HG03159 (cell line): ENCODE measurements at regions not wholly inside any gene's neighbourhood (a gene's known extent, or its start where the extent isn't known, plus 50 kb on each side); places are given as distances from the start of the nearest gene placed in this dataset.

ENCODE experiments used
- ATAC-seq: cut with Tn5 transposase; IDR thresholded peaks from one replicate; pipeline ENCODE4 v1.9.1; 2021; ENCODE audit warnings: mild to moderate bottlenecking, moderate library complexity; ENCODE audit not compliant: unreplicated experiment

DNA sequence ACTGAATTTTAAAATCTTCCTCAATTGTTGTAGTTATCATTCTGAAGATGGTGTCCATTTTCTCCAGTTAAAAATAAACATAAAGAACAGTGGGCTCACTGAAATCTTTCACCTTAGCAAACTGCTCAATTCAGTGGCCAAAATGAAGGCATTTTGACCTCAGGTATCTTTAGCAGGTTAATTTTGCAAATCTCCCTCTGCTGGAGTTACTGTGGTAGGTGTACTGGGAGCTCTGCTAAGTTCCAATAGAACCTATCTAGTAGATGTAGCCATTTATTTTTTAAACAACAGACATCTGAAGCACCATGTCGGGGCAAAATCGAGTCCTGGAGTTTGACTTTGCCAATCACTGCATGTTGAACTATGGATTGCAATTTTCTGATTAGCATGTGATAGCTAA, 177.1 kb downstream of the IRS1 start:
- ATAC-seq: no peak

DNA sequence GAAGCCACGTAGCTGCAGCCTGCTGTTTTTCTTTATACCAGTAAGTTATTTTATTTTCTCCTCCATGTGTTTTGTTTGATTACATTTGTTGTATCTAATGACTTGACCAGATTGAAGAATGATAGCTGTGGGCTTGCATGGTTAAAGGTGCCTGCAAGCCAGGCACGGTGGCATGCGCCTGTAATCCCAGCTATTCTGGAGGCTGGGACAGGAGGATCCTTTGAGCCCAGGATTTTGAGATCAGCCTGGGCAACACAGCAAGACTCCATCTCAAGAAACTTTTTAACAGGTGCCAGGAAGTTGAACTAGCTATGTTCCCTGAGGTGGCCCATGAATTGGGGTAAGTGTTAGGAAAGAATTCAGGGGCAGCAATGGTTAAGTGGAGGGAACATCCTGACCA, 179.4 kb downstream of the IRS1 start:
- ATAC-seq: no peak

DNA sequence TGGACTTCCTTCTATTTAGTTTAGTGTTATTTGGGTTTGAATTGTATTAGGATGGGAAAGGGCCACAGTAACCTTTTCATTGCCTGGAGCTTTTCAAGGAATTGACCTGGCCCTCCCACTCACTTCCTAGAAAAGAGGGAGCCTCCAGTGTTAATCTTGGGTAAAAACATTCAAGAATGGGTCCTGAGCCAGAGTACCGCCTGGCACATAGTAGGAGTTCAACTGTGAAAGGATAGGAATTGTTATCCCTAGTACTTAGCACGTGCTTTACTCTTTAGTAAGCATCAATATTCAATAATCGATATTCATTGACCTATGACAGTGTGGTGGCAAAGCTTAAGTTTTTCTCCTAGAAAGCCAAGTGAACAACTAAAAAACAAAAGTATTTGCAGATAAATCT, 179.9 kb downstream of the IRS1 start:
- ATAC-seq: no peak

DNA sequence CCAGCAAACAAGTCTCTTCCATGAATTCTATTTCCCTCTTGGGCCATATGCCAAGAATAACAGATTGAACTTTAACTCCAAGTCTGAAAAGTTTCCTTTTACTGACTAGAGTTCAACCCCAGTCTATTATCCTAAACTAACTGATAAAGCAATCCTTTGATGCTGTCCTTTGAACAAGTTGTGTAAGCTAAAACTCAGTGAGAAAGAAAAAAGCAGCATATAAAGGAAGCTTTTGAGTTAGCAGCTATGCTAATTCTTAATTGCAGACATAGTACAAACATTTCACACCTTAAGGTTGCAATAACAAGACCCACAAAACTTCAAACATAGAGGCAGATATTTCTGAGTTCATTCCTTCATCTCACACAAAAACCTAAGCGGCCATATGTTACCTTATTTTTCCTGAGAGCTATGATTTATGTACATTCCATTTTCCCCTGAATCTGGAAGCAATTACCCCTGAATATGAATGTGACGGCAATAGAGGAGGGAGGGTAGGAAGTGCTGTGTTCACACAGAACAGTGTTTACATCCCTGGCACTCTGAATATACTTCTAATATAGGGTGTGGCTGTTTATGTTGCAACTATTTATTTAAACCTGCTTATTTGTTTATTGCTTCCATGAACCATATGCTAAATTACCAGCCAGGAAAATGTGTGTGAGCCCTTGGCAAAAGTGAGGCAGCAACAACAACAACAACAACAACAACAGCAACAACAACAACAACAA, 180.6 kb downstream of the IRS1 start:
- ATAC-seq: no peak

DNA sequence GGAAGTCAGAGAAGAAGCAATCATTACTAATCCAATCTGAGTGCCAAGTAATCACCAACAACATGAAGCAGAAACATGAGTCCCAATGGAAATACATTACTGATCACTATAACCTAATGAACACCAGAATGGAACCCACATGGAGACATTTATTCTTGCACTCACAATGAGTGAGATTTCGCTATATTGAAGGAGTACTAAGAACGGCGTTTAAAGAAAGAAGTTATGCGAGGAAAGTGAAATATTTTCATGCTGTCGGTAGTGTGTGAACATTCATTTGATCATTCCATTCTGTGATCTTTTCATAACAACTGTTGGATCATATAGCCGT, 181.1 kb downstream of the IRS1 start:
- ATAC-seq: no peak

DNA sequence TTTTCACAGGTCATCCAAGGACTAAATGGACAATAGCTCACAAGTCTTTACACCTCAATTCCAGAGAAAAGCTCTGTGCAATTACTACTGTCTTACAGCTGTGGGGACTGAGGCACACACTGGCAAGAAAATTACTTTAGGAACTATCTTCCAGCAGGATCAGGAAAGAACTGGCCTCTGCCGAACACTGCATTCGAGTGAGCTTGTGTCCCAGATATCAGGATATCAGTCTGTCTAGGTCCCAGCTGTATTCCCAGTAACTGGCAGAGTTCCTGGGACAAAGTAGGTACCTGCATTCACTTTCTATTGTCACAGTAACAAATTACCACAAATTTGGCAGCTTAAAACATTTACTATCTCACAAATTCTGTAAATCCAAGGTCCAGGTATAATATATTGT, 183.7 kb downstream of the IRS1 start:
- ATAC-seq: no peak

DNA sequence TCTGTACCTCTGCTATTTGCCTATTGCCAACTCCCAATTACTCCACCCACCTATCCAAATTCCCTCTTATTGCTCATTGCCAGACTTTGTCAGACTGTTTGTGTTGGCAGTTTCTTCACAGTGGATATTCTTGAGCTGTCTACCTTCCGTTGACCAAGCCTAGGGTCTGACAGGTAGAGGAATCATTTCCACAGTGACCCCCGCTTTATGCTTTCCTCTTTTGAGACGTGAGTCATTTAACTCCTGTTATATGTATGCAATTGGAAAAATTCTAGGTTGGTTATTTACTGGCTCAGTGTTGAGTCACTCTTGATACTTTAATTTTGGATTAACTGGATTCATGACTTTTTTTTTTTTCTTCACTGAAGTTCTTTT, 187.7 kb downstream of the IRS1 start:
- no peak for ATAC-seq

DNA sequence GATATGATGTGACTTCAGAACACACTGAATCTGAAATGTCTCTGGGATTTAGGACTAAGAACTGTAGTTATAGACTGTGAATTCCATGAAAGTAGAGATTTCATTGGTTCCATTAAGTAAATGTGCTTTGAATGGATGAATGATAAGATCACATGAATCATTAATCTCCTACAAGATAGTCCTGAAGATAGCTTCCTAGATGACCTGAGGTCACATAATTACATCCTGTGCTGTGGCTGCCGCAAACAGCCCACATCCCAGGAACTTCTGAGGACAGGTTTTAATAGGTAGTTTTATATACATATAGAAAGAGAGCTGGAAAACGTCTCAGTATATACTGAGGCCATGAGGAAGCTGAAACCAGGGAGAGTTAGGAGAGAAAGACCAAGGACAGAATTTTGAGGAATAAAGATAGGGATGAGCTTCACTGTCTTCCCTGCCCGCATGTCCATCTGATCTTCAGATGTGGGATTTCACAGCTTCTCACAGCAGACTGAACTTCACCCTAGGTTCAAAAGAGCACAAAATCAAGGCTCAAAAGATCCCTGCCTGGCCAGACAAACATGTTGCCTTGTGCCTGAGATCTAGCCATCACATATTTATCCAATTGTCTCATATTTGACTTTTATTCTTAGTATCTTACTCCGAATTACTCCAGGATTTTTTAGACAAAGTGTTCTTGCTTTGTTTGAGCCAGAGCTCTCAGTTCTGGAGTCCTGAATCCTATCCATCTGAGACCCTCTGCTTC, 188.2 kb downstream of the IRS1 start:
- ATAC-seq: no peak

DNA sequence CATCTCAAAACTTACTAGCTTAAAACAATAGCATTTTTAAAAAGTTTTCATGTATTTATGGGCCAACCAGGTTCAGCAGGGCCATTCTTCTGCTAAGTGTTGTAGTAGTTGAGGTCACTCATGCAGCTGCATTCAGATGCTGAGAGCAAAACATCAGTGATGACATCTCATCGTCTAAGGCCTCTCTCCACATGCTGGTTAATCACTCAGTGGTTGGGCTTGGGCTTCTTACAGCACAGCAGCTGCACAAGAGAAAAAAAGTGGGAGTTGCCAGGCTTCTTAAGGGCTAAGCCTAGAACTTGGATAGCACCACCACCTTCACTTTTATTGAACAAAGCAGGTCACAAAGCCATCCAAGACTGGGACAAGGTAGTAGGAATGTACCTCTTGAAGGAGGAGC, 190.3 kb downstream of the IRS1 start:
- ATAC-seq: no peak

DNA sequence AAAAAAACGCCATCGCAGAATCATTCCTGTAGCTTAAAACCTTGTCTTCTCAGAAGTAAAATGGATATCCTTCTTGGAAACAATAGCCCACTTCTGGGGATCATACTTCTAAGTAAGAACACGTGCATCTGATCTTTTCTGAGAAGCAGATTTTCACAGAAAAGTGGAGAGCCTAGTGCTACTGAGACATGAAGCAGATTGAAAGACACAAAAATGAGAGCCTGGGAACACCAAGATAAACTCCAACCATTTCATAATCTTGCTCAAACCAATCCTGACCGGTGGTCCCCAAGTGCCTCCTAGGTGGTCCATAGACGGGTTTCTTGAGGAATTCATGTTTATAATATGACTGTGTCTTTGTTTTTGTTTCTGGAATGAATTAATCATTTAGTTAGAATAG, 191.2 kb downstream of the IRS1 start:
- no peak for ATAC-seq

DNA sequence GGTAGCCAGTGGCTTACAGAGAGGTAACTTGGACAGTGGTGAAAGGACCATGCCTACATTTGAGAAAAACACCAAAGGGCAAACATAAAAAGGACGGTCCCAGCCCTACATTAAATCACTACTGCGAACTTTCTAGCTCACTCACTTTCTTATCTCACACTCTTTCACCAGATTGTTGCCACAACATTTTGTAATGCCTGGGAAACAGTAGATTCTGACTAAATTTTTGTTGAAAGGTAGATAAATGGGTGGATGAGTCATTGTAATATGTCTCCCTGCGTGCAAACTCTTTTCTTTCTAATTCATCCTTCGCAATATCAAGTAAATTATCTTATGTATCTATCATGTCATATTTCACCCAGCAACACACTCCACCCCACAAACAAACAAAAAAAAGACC, 192.2 kb downstream of the IRS1 start:
- no peak for ATAC-seq

DNA sequence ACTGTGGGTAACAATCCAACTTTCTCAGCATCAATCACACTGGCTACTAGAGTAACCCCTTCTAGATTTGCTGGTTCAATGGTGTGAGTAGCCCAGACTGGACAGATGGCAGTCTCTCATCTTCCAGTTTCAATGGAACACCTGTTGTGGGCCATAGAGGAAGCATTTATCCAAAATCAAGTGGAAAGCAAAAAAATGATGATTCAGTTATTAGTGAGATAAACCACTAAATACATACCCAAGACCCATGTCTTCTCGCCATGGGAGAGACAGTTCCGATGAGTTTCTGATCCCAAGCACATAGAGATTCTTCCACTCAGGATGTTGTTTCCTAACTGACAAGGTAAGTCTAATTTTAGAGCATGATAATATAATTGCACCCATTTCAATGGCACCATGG, 194.0 kb downstream of the IRS1 start:
- no peak for ATAC-seq

DNA sequence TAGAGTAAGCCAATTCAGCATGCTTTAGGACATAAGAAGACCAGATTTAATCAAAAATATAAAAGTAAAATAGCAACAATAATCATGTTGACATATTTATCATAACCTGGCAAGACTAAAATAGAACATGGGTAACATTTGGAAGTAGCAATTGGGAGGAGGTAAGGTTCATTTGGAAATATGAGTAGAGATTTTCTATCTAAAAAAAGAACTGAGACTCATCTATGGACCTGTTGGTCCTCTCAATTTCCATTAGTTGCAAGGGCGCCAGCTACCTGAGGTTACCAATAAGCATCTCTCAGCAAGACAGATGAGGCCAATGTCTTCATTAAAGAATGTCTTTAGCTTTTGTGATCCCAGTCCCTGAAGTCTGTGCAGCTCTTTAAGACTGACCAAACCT, 196.0 kb downstream of the IRS1 start:
- ATAC-seq: no peak

DNA sequence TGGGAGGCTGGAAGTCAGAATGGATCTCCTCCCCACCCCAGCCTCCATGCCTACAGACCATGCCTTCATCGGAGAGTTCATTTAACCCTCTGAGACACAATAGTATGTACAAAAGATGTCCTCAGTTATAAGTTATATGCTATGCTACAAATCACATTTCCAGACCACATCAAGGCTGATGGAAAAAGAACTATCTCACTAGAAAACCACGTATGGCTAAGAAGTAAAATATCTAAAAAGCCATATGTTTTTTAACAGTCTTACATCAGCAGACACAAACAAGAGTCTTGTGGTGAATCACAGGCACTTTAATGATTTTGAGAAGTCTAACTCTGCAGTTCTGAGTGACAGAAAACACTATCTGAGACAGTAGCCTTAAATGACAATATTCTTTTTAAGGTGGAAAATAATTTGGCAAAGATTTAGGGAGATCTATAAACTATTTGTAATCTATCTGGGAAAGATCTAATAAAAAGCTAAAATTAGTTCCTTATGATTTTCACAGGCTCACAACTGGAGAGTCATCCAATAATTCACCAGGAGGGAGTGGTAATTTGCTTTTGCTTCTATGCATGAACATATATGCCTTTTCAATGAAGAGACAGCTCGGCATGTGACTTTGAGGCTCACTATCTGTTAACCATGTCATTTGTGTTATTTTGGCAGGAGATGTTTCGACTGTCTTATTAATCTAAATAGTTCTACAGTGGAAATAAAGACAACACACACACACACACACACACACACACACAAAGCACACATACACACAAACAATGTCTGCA, 197.5 kb downstream of the IRS1 start:
- no peak for ATAC-seq

DNA sequence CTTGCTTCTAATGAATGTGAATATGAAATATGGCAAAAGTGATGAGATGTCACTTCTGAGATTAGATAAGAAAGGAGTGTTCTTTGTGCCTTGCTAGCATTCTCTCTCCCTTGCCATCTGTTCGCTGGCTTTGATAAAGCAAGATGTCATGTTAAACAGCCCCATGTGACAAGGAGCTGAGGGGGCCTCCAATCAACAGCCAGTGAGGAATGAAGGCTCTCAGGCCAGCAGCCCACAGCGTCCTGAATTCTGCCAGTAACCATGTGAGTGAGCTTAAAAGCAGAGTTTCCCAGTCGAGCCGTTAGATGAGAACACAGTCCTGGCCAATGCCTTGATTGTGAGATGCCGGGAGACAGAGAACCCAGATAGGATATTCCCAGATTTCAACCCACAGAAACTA, 198.8 kb downstream of the IRS1 start:
- ATAC-seq: no peak

DNA sequence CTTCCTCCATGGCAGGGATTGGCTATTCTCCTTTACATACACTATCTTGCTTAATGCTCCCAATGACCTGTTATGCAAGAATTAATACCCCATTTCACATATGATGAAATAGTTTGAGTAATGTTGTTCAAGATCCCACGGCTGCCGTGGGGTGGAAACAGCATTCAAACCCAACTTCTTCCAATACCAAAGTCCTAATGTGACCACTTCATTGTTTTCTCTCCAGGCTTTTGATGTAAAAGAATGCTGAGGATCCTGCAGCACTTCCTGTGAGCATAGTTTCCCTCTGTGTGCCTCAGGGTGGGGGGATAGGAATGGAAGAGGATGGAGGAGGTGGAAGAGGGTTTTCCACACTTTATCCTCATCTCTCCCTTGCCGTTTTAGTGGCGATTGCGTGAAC, 199.4 kb downstream of the IRS1 start:
- ATAC-seq: no peak

DNA sequence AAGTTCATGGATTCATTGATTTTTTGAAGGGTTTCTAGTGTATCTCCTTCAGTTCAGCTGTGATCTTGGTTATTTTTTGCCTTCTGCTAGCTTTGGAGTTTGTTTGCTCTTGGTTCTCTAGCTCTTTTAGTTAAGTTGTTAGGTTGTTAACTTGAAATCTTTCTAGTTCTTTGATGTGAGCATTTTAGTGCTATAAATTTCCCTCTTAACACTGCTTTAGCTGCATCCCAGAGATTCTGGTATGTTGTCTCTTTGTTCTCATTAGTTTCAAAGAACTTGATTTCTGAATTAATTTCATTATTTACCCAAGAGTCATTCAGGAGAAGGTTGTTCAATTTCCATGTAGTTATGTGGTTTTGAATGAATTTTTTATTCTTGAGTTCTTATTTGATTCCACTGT, 210.6 kb downstream of the IRS1 start:
- ATAC-seq: no peak

DNA sequence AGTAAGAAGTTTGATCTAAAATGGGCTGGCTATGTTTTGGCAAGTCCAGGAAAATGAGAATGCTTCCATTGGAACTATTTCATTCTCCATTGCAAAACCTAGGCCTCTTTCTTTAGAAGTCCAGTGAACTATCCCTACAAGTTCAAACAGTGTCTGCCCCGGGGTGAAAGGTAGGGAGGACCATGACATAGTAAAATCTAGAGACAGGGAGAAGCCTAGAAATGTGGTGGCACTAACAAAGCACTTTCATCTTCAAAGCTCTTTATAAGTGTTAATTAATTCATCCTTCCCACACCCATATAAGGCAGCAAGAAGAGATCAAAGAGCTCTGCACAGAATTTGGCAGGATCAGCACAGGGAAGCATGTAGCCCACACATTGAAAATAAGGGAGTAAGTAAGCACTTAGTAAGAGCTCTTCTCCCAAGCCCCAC, 214.5 kb downstream of the IRS1 start:
- ATAC-seq: no peak

DNA sequence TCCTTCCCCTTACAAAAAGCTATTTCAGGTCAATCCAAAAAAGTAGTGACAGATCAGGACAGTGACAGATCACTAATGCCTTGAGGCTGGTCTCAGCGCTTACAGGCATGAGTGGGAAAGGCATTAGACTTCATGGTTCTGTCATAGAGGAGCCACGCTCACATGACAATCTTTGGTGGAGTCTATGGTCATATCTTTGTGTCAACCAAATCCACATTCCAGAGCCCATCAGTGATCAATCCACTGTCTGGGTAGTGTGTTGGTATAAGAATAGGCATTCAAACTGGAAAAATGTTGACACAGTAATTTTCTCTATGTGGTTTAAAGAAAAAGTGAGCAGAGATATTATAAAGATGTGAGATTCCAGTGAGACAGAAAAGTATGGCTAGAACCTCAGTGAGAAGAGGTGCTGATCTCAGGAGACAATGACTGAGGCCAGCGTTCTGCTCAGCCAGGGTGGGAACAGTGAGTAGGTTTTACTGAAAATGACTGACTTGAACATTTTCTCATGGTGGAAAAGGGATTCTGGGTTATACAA, 215.0 kb downstream of the IRS1 start:
- no peak for ATAC-seq

DNA sequence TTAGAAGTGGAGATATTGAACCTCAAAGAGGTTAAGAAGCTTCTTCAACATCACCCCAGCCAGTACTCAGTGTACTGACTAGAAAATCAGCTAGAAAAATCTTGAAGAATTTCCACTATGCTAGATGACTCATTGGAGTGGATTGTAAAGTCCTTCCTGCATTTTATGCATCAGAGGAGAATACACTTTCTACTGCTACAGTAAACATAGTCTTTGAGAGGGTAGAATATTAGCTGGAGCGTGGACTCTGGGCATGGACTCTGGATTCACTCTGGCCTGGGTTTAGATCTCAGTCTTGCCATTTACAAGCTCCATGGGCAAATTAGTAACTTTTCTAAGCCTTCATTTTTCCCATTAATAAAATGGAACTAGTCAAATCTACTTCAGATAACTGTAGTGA, 215.9 kb downstream of the IRS1 start:
- no peak for ATAC-seq

DNA sequence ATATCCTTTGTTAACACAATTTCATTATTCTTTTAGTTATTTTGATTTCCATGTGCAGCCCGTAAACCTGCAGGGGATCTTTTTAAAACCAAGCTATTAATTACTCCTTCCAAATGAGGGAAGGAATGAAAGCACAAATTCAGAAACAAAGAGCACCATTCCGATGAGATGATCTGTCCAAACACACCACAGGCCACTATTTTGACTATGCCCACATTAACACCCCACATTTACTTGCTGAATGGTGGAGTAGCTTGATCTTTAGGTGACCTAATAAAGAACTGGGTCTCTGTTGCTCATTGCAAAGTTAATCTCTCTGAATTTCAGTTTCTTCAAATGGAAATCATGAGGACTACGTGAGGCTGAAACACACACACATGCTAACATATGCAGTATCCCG, 218.0 kb downstream of the IRS1 start:
- no peak for ATAC-seq

DNA sequence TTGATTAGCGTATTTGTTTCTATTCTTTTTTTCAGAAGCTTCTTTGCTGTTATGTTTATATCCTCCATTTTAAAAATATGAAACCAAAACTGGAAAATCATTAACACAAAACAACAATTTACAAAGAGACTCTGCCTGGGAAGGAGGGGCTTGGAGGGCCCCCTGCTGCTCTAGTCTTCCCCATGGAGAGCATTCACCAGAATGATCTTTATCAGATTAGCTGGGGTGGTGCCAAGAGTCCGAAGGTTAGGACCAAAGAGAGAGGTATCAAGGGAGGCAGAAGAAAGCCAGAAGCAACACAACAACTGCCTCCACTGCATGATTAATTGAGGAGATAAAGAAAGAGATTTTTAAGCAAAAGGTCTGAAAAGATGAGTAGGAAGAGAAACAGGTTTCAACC, 218.6 kb downstream of the IRS1 start:
- ATAC-seq: no peak
